Thyroid gland (tissue), 4 donors: ENCODE measurements at regions not wholly inside any gene's neighbourhood (a gene's known extent, or its start where the extent isn't known, plus 50 kb on each side); places are given as distances from the start of the nearest gene placed in this dataset.

Experiments
- DNase-seq, 2 donors: peaks; one replicate each; pipeline ENCODE4 v3.0.0-alpha.2; 2019
- H3K27ac ChIP-seq, 3 donors: fragments of 200-600 bp; sonication (generic); 1 replicate in 2 of 3; 2 replicates in 1 of 3; pipeline ENCODE4 v1.5.1; 2016 to 2019; ENCODE audit warnings: mild to moderate bottlenecking in 1 of 3, moderate library complexity in 1 of 3
- H3K27me3 ChIP-seq: fragments of 200-600 bp; sonication (generic); one replicate; pipeline ENCODE4 v1.5.1; 2019
- H3K36me3 ChIP-seq, 2 donors: fragments of 200-600 bp; sonication (generic); one replicate each; pipeline ENCODE4 v1.5.1; 2016 to 2019
- H3K4me1 ChIP-seq, 2 donors: fragments of 200-600 bp; sonication (generic); one replicate each; pipeline ENCODE4 v1.5.1; 2017 to 2019
- H3K4me3 ChIP-seq, 3 donors: fragments of 200-600 bp; sonication (generic); replicated peaks in 1 of 3; 1 replicate in 2 of 3; 2 replicates in 1 of 3; pipeline ENCODE4 v1.5.1; 2016; ENCODE audit warnings: mild to moderate bottlenecking in 1 of 3
- H3K9me3 ChIP-seq: fragments of 200-600 bp; sonication (generic); one replicate; pipeline ENCODE4 v1.5.1; 2017
- CTCF ChIP-seq, 6 experiments: fragments of 200-600 bp in 3 of 6; fragments of 450-650 bp in 3 of 6; sonication (generic) in 3 of 6; IDR thresholded peaks; one replicate each; pipeline ENCODE4 v1.5.1; 2016 to 2019; ENCODE audit warnings: antibody characterized with exemption in 6 of 6, mild to moderate bottlenecking in 2 of 6, inconsistent platforms in 1 of 6, moderate library complexity in 1 of 6
- POLR2A ChIP-seq, 2 donors: fragments of 450-650 bp; IDR thresholded peaks; one replicate each; pipeline ENCODE4 v1.6.1; 2017; ENCODE audit warnings: antibody characterized with exemption in 2 of 2, mild to moderate bottlenecking in 2 of 2, moderate library complexity in 1 of 2
- WGBS, 2 donors: methylation state at CpG; one replicate each; pipeline ENCODE4 v1.1.5; 2017; 5-methylcytosine and 5-hydroxymethylcytosine counted together
- intact Hi-C: fragments of 100-400 bp; cut with DNase I; formaldehyde crosslinking; loops from one replicate; pipeline ENCODE4 v1.15.1; 2023

DNA sequence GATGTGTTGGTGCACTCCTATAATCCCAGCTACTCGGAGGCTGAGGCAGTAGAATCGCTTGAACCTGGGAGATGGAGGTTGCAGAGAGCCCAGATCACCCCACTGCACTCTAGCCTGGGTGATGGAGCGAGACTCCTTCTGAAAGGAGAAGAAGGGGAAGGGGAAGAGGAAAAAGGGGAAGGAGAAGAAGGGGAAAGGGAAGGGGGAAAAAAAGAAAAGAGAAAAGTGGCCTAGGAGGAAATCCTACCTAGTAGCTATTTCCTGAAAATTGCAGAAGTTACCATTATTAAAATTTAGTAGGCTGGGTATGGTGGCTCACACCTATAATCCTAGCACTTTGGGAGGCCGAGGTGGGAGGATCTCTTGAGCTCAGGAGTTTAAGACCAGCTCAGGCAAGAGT lies 67.4 kb downstream of the ARRDC3 start:
- no peaks in the 10 kb centered on the region for H3K9me3 ChIP-seq
- no peaks in the 10 kb centered on the region for H3K27me3 ChIP-seq
- DNase-seq, result no peak
- WGBS, 2 donors, result 91 to 96% methylated on average over 4 of the region's 4 CpGs
- no peak for TF ChIP-seq CTCF (IDR thresholded peaks at IDR 0.05)
- TF ChIP-seq POLR2A (IDR thresholded peaks at IDR 0.05), result no peak
- intact Hi-C loops, result no loop called here
- peaks cover 48 to 55% of the 10 kb centered on the region in 2 donors for H3K4me1 ChIP-seq
- H3K4me3 ChIP-seq, result no peak overlapping the region
- H3K36me3 ChIP-seq, result no peaks in the 10 kb centered on the region
- peak overlapping the region; percentile 13 to 88 (median 81) for H3K27ac ChIP-seq

GRCh38 chr5:91313757-91314673 lies 69.1 kb downstream of the ARRDC3 start:
- peak overlapping the region; percentile 81 to 93 (median 88) for H3K27ac ChIP-seq
- H3K27me3 ChIP-seq, result no peaks in the 10 kb centered on the region
- H3K4me3 ChIP-seq, result no peak overlapping the region
- H3K9me3 ChIP-seq, result no peaks in the 10 kb centered on the region
- TF ChIP-seq POLR2A (IDR thresholded peaks at IDR 0.05) (peak in 1 of 2 donors; percentile 60), CTCF (IDR thresholded peaks at IDR 0.05) (no peak)
- peak; percentile 78 to 80 for DNase-seq
- no peaks in the 10 kb centered on the region for H3K36me3 ChIP-seq
- WGBS, 2 donors, result 38 to 41% methylated on average over 9 of the region's 9 CpGs
- intact Hi-C loops, result no loop called here
- peaks cover 49 to 59% of the 10 kb centered on the region in 2 donors for H3K4me1 ChIP-seq

GRCh38 chr5:91312698-91313097 lies 70.4 kb downstream of the ARRDC3 start:
- Histone ChIP-seq H3K4me3 (no peak overlapping the region), H3K36me3 (no peaks in the 10 kb centered on the region), H3K27ac (peak overlapping the region; percentile 81 to 93 (median 88)), H3K4me1 (peaks cover 52 to 59% of the 10 kb centered on the region in 2 donors), H3K27me3 (no peaks in the 10 kb centered on the region), H3K9me3 (no peaks in the 10 kb centered on the region)
- 61 to 65% methylated on average over 1 of the region's 1 CpG for WGBS, 2 donors
- no peak for DNase-seq
- no peak for TF ChIP-seq POLR2A (IDR thresholded peaks at IDR 0.05)
- TF ChIP-seq CTCF (IDR thresholded peaks at IDR 0.05), result no peak
- intact Hi-C loops, result no loop called here

DNA sequence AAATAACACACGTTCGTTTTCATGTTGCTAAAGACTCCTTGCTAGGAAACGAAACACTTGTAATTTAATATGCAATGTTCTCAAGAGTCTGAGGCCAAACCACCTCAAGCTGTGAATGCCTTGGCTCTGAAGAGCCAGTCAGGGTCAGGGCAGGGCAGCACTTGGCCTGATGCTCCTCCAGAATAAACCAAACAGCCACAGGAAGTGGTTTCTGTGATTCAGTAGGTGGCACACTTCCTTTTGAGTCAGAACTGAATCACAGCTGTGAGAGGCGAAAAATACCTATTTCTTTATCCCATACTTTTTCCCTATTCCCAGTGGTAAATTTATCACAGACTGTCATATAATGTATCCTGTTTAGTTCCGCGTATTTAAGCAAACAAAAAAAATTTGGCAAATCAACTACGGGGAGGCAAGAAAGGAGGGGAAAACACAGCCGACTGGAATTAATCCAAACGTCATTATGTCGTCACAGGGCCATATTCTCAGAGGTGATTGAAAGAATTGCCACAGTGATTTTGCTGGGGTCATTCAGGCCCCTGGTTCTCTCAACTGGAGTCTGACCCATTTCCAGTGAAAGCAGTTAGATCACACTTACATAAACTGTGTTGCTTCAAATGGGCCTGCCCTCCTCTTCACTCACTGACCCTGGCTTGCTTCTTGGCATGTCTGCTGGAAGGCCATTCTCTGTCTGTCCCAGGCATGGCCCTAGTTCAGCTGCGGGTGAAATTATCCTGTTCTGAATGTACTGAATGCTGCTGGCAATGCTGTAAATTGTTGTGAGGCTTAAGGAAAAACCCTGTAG lies 71.2 kb downstream of the ARRDC3 start:
- Histone ChIP-seq H3K36me3 (no peaks in the 10 kb centered on the region), H3K27me3 (no peaks in the 10 kb centered on the region), H3K4me3 (no peak overlapping the region), H3K4me1 (peaks cover 51 to 54% of the 10 kb centered on the region in 2 donors), H3K9me3 (no peaks in the 10 kb centered on the region), H3K27ac (peak overlapping the region; percentile 81 to 93 (median 88))
- peak; percentile 85 to 87 for DNase-seq
- intact Hi-C loops, result no loop called here
- TF ChIP-seq CTCF (IDR thresholded peaks at IDR 0.05), result peak in 3 of 6 experiments; percentile 17 to 31 (median 30)
- peak in 1 of 2 donors; percentile 52 for TF ChIP-seq POLR2A (IDR thresholded peaks at IDR 0.05)
- WGBS, 2 donors, result 5 to 15% methylated on average over 11 of the region's 11 CpGs
